ENCODE measurements at regions not wholly inside any gene's neighbourhood (a gene's known extent, or its start where the extent isn't known, plus 50 kb on each side); places are given as distances from the start of the nearest gene placed in this dataset.

GRCh38 chr11:37402663-37403062 is 804.6 kb upstream of the RAG2 start:
- TF ChIP-seq, protein P1, sequence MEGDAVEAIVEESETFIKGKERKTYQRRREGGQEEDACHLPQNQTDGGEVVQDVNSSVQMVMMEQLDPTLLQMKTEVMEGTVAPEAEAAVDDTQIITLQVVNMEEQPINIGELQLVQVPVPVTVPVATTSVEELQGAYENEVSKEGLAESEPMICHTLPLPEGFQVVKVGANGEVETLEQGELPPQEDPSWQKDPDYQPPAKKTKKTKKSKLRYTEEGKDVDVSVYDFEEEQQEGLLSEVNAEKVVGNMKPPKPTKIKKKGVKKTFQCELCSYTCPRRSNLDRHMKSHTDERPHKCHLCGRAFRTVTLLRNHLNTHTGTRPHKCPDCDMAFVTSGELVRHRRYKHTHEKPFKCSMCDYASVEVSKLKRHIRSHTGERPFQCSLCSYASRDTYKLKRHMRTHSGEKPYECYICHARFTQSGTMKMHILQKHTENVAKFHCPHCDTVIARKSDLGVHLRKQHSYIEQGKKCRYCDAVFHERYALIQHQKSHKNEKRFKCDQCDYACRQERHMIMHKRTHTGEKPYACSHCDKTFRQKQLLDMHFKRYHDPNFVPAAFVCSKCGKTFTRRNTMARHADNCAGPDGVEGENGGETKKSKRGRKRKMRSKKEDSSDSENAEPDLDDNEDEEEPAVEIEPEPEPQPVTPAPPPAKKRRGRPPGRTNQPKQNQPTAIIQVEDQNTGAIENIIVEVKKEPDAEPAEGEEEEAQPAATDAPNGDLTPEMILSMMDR (IDR thresholded peaks at IDR 0.05), result no peak
- no peak for TF ChIP-seq POLR2A (IDR thresholded peaks at IDR 0.05)

Data from uterus (tissue), 2 donors.